Psoas muscle (tissue), 7 donors: ENCODE measurements at regions not wholly inside any gene's neighbourhood (a gene's known extent, or its start where the extent isn't known, plus 50 kb on each side); places are given as distances from the start of the nearest gene placed in this dataset.

Source experiments
- ATAC-seq, 4 donors: fragments of 200-7000 bp; cut with Tn5 transposase; one replicate each; pipeline ENCODE4 v1.9.1; 2020; ENCODE audit warnings: moderate library complexity in 3 of 4, mild to moderate bottlenecking in 2 of 4
- DNase-seq, 2 donors: peaks; one replicate each; pipeline ENCODE4 v3.0.0-alpha.2; 2020
- H3K27ac ChIP-seq: fragments of 200-600 bp; one replicate; pipeline ENCODE4 v1.8.0; 2022
- H3K27me3 ChIP-seq, 3 donors: fragments of 200-600 bp in 1 of 3; one replicate each; pipeline versions ENCODE4 v1.6.1 to v1.8.0; 2013 to 2022; ENCODE audit warnings: low read length in 2 of 3, mild to moderate bottlenecking in 2 of 3, moderate library complexity in 1 of 3; ENCODE audit not compliant: insufficient read depth in 3 of 3
- H3K36me3 ChIP-seq, 2 donors: fragments of 200-600 bp in 1 of 2; one replicate each; pipeline versions ENCODE4 v1.6.1 to v1.8.0; 2013 to 2022; ENCODE audit warnings: low read depth in 1 of 2, mild to moderate bottlenecking in 1 of 2, moderate library complexity in 1 of 2; ENCODE audit not compliant: insufficient read depth in 1 of 2
- H3K4me1 ChIP-seq: fragments of 200-600 bp; one replicate; pipeline ENCODE4 v1.8.0; 2022
- H3K4me3 ChIP-seq: fragments of 200-600 bp; one replicate; pipeline ENCODE4 v1.8.0; 2022; ENCODE audit warnings: mild to moderate bottlenecking
- H3K9me3 ChIP-seq: fragments of 200-600 bp; one replicate; pipeline ENCODE4 v1.8.0; 2022
- WGBS, 3 donors: extraction: QIAGEN DNeasy Blood & Tissue Kit; methylation state at CpG; one replicate each; pipeline versions ENCODE4 v1.1.6 to v1.1.7; 2013; 5-methylcytosine and 5-hydroxymethylcytosine counted together
- intact Hi-C, 2 donors: fragments of 100-400 bp; cut with DNase I; formaldehyde crosslinking; loops; one replicate each; pipeline versions ENCODE4 v1.11.0 to v1.14.2; 2022
- TF ChIP-seq, protein P1 (sequence below): fragments of 200-600 bp; IDR thresholded peaks from one replicate; pipeline ENCODE4 v1.8.0; 2022; ENCODE audit warnings: antibody characterized with exemption
- donor health status: healthy with polysubstance abuse.
- donor health status: DM: no; HTN: no; CAD: no; lungs with moderate emphysema.
- donor health status: Bipolar disorder and iron deficiency.
- donor health status: healthy.
- donor health status: DM: yes; HTN: yes; CAD: no.
- donor health status: DM: no; HTN: no; CAD: no.
- donor health status: DM: yes; HTN: yes; CAD: no.

DNA sequence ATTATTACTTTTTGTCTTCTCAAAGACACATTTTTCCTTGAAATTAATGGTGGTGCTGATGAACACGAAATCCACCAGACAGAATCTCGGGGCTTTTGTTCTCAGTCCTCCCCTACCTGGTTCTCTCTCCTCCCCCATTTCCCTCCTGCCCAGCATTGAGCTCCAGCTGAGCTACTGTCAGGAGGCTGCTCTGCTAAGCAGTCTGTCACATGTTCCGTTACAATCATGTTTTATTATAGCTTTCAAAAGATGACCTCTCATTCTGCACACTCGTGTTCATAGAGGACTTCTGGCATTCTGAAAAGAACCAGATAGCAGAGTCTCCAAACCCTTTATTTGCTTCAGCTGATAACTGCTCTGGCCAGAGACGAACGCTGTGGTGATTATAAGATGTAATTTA, 732.5 kb upstream of the RBFOX1 start:
- Histone ChIP-seq H3K27ac (no peak overlapping the region), H3K36me3 (no peaks in the 10 kb centered on the region), H3K4me3 (no peak overlapping the region), H3K4me1 (no peaks in the 10 kb centered on the region), H3K27me3 (no peaks in the 10 kb centered on the region), H3K9me3 (no peaks in the 10 kb centered on the region)
- DNase-seq (no peak), ATAC-seq (no peak)
- intact Hi-C loops, result no loop called here
- 24 to 27% (median 25%) methylated on average over 6 of the region's 6 CpGs for WGBS, 3 donors
- TF ChIP-seq, protein P1, sequence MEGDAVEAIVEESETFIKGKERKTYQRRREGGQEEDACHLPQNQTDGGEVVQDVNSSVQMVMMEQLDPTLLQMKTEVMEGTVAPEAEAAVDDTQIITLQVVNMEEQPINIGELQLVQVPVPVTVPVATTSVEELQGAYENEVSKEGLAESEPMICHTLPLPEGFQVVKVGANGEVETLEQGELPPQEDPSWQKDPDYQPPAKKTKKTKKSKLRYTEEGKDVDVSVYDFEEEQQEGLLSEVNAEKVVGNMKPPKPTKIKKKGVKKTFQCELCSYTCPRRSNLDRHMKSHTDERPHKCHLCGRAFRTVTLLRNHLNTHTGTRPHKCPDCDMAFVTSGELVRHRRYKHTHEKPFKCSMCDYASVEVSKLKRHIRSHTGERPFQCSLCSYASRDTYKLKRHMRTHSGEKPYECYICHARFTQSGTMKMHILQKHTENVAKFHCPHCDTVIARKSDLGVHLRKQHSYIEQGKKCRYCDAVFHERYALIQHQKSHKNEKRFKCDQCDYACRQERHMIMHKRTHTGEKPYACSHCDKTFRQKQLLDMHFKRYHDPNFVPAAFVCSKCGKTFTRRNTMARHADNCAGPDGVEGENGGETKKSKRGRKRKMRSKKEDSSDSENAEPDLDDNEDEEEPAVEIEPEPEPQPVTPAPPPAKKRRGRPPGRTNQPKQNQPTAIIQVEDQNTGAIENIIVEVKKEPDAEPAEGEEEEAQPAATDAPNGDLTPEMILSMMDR, result no peak

DNA sequence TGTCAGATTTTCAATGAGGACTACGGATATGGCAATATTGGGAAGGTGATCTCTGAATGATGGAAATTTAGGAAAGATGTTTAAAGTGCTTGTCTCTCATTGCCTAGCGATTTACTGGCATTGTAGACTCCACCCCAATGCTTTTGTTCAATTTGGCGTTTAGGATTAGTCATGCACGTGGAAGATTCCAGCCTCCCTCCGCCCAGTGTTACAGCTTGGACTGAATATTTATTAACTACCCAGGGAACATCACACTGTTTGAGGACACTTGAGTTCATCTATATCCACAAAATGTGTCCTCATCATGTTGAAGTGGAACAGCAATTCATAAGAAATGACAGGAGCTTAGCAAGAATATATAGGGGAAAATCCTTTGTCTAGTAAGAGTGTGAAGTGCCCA, 738.8 kb upstream of the RBFOX1 start:
- intact Hi-C loops, result no loop called here
- WGBS, 3 donors, result 59 to 62% (median 59%) methylated on average over 5 of the region's 5 CpGs
- H3K36me3 ChIP-seq, result no peaks in the 10 kb centered on the region
- no peaks in the 10 kb centered on the region for H3K9me3 ChIP-seq
- ATAC-seq (no peak), DNase-seq (no peak)
- no peaks in the 10 kb centered on the region for H3K4me1 ChIP-seq
- H3K4me3 ChIP-seq, result no peak overlapping the region
- H3K27me3 ChIP-seq, result no peaks in the 10 kb centered on the region
- TF ChIP-seq, protein P1, result no peak
- H3K27ac ChIP-seq, result no peak overlapping the region

DNA sequence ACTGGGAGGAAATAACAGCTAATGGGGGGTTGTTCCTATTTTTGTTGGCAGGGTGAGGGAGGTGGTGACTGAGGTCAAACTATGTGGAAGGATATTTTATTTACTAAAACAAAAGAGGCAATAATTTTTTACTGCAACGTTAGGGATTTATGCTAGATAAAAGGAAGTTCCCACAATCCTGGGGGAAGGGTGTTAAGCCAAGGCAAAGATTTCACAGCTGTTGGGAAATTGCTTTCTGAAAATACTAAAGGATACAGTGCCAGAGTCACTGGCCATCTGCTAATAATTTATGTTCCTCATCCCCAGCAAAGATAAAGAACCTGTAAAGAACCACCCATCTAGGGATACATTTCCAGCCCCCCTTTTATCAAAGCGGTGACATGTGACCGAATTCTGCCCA, 756.0 kb upstream of the RBFOX1 start:
- no peaks in the 10 kb centered on the region for H3K9me3 ChIP-seq
- H3K36me3 ChIP-seq, result no peaks in the 10 kb centered on the region
- WGBS, 3 donors, result 55 to 56% (median 56%) methylated on average over 3 of the region's 3 CpGs
- DNase-seq, result no peak
- TF ChIP-seq, protein P1, result no peak
- no peak for ATAC-seq
- intact Hi-C loops, result no loop called here
- H3K27ac ChIP-seq, result no peak overlapping the region
- no peaks in the 10 kb centered on the region for H3K4me1 ChIP-seq
- no peaks in the 10 kb centered on the region for H3K27me3 ChIP-seq
- H3K4me3 ChIP-seq, result no peak overlapping the region

DNA sequence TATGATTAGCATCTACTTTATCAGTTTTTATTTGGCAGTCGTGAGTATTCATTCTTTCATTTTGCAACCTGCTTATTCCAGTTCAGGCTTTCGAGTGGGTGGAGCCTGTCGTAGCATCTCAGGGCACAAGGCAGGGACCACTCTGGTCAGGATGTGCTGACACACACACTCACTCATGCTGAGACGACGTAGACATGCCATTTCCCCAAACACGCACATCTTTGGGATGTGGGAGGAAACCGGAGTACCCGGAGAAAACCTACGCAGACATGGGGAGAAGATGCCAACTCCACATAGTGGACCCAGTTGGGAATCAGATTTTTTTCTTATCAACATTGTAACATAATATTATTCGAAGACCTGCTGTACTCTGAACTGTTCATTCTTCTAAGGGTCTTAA, 756.5 kb upstream of the RBFOX1 start:
- TF ChIP-seq, protein P1, result no peak
- ATAC-seq, result no peak

DNA sequence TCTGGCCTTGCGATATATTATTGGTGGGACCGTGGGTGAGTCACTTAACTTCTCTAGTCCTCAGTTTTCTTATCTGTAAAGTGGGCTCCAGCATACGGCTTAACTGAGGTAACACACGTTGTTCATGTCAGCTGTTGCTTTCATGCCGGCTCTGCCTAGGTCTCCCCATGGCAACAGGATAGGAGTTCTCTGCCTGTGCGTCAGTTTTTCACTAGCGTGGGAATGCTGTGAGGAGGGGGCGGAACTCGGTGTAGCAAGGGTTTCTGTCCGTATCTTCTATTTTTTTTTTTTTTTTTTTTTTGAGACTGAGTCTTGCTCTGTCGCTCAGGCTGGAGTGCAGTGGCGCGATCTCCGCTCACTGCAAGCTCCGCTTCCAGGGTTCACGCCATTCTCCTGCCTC, 758.5 kb upstream of the RBFOX1 start:
- no peaks in the 10 kb centered on the region for H3K27me3 ChIP-seq
- WGBS, 3 donors, result 84 to 92% (median 88%) methylated on average over 15 to 16 of the region's 16 CpGs
- no peak overlapping the region for H3K27ac ChIP-seq
- H3K36me3 ChIP-seq, result no peaks in the 10 kb centered on the region
- intact Hi-C loops, result no loop called here
- ATAC-seq (no peak), DNase-seq (no peak)
- no peaks in the 10 kb centered on the region for H3K9me3 ChIP-seq
- H3K4me1 ChIP-seq, result no peaks in the 10 kb centered on the region
- TF ChIP-seq, protein P1, result no peak
- no peak overlapping the region for H3K4me3 ChIP-seq

More for the DNA sequence above, 756.5 kb upstream of the RBFOX1 start:
- Histone ChIP-seq H3K27me3 (no peaks in the 10 kb centered on the region), H3K9me3 (no peaks in the 10 kb centered on the region), H3K4me1 (no peaks in the 10 kb centered on the region), H3K36me3 (no peaks in the 10 kb centered on the region), H3K27ac (no peak overlapping the region), H3K4me3 (no peak overlapping the region)
- 64 to 72% (median 65%) methylated on average over 10 of the region's 10 CpGs for WGBS, 3 donors
- intact Hi-C loops, result no loop called here
- DNase-seq, result no peak
